CD14-positive monocyte (primary cell): ENCODE measurements at regions not wholly inside any gene's neighbourhood (a gene's known extent, or its start where the extent isn't known, plus 50 kb on each side); places are given as distances from the start of the nearest gene placed in this dataset.

ENCODE experiments used
- DNase-seq, 3 donors: peaks; one replicate each; pipeline ENCODE4 v3.0.0-alpha.2; 2011 to 2022
- H2AFZ ChIP-seq: 2 replicates; pipeline ENCODE4 v1.6.0; 2012; ENCODE audit warnings: mild to moderate bottlenecking, low read depth, low read length, inconsistent platforms; ENCODE audit not compliant: insufficient read depth, poor library complexity, severe bottlenecking
- H3K27ac ChIP-seq, 2 donors: 1 replicate in 1 of 2; 2 replicates in 1 of 2; pipeline ENCODE4 v1.5.1; 2012 to 2013; ENCODE audit warnings: low read length in 2 of 2, control low read depth in 1 of 2, inconsistent platforms in 1 of 2, low read depth in 1 of 2, mild to moderate bottlenecking in 1 of 2
- H3K27me3 ChIP-seq, 2 donors: one replicate each; pipeline versions ENCODE4 v1.6.0 to v1.6.1; 2011 to 2013; ENCODE audit warnings: low read length in 2 of 2; ENCODE audit not compliant: control insufficient read depth in 2 of 2, insufficient read depth in 2 of 2
- H3K36me3 ChIP-seq, 2 donors: replicated peaks in 1 of 2; 1 replicate in 1 of 2; 2 replicates in 1 of 2; pipeline versions ENCODE4 v1.5.1 to v1.6.1; 2012 to 2013; ENCODE audit warnings: low read length in 2 of 2, control low read depth in 1 of 2, inconsistent platforms in 1 of 2, mild to moderate bottlenecking in 1 of 2; ENCODE audit not compliant: insufficient read depth in 2 of 2, control insufficient read depth in 1 of 2
- H3K4me1 ChIP-seq, 2 donors: 1 replicate in 1 of 2; 2 replicates in 1 of 2; pipeline versions ENCODE4 v1.5.1 to v1.6.1; 2012 to 2013; ENCODE audit warnings: low read length in 2 of 2, control low read depth in 1 of 2, inconsistent platforms in 1 of 2, mild to moderate bottlenecking in 1 of 2, moderate library complexity in 1 of 2; ENCODE audit not compliant: insufficient read depth in 2 of 2, control insufficient read depth in 1 of 2
- H3K4me2 ChIP-seq: replicated peaks from 2 replicates; pipeline ENCODE3; 2012; ENCODE audit warnings: low read length, moderate library complexity, mild to moderate bottlenecking; ENCODE audit not compliant: poor library complexity, severe bottlenecking; ENCODE audit errors: extremely low read depth
- H3K4me3 ChIP-seq, 3 experiments: fragments of 200-600 bp in 1 of 3; sonication (generic) in 1 of 3; replicated peaks in 1 of 3; 1 replicate in 2 of 3; 2 replicates in 1 of 3; pipeline ENCODE4 v1.5.1; 2011 to 2013; ENCODE audit warnings: low read length in 3 of 3, mild to moderate bottlenecking in 3 of 3, control low read depth in 2 of 3, low read depth in 2 of 3, inconsistent platforms in 1 of 3, moderate library complexity in 1 of 3
- H3K79me2 ChIP-seq: 2 replicates; pipeline ENCODE4 v1.6.0; 2012; ENCODE audit warnings: mild to moderate bottlenecking, control low read depth, inconsistent platforms, low read length, moderate library complexity; ENCODE audit not compliant: insufficient read depth
- H3K9ac ChIP-seq: 2 replicates; pipeline ENCODE4 v1.6.0; 2017; ENCODE audit warnings: low read length, mild to moderate bottlenecking; ENCODE audit not compliant: insufficient read depth, poor library complexity, severe bottlenecking
- H3K9me3 ChIP-seq, 2 donors: replicated peaks in 1 of 2; 1 replicate in 1 of 2; 2 replicates in 1 of 2; pipeline versions ENCODE4 v1.5.1 to v1.6.1; 2012 to 2013; ENCODE audit warnings: low read length in 2 of 2, control low read depth in 1 of 2; ENCODE audit not compliant: control insufficient read depth in 1 of 2, insufficient read depth in 1 of 2
- H4K20me1 ChIP-seq: 2 replicates; pipeline ENCODE4 v1.6.0; 2012; ENCODE audit warnings: mild to moderate bottlenecking, low read length, control low read depth, moderate library complexity; ENCODE audit not compliant: insufficient read depth
- H3K27ac Mint-ChIP-seq, 7 donors: one replicate each; pipeline ENCODE4 v1.8.0; 2020; ENCODE audit warnings: mild to moderate bottlenecking in 7 of 7, mixed read lengths in 7 of 7, moderate library complexity in 6 of 7, inconsistent platforms in 2 of 7
- H3K27me3 Mint-ChIP-seq, 3 donors: one replicate each; pipeline ENCODE4 v1.8.0; 2021 to 2022; ENCODE audit warnings: low read depth in 3 of 3, mild to moderate bottlenecking in 3 of 3, mixed read lengths in 3 of 3, moderate library complexity in 3 of 3, inconsistent platforms in 1 of 3
- H3K36me3 Mint-ChIP-seq, 2 donors: one replicate each; pipeline ENCODE4 v1.8.0; 2020; ENCODE audit warnings: mixed read lengths in 2 of 2, inconsistent platforms in 1 of 2, mild to moderate bottlenecking in 1 of 2
- H3K4me1 Mint-ChIP-seq: one replicate; pipeline ENCODE4 v1.8.0; 2020; ENCODE audit warnings: mild to moderate bottlenecking, mixed read lengths
- H3K4me3 Mint-ChIP-seq, 2 donors: one replicate each; pipeline ENCODE4 v1.8.0; 2020; ENCODE audit warnings: mild to moderate bottlenecking in 2 of 2, mixed read lengths in 2 of 2, moderate library complexity in 1 of 2
- H3K9me3 Mint-ChIP-seq, 7 donors: one replicate each; pipeline ENCODE4 v1.8.0; 2020 to 2022; ENCODE audit warnings: mixed read lengths in 7 of 7, mild to moderate bottlenecking in 6 of 7, moderate library complexity in 6 of 7, inconsistent platforms in 2 of 7
- WGBS: methylation state at CpG from one replicate; pipeline ENCODE4 v1.1.5; 2013; ENCODE audit warnings: missing lambda C conversion rate; ENCODE audit not compliant: insufficient coverage; 5-methylcytosine and 5-hydroxymethylcytosine counted together
- intact Hi-C, 2 donors: fragments of 100-400 bp; cut with micrococcal nuclease; formaldehyde crosslinking; loops; one replicate each; pipeline versions ENCODE4 v1.15.0 to v1.15.1; 2023
- TF ChIP-seq, protein P1 (sequence below): fragments of 200-600 bp; IDR thresholded peaks from one replicate; pipeline ENCODE4 v1.8.0; 2022; ENCODE audit warnings: antibody characterized with exemption, mild to moderate bottlenecking

DNA sequence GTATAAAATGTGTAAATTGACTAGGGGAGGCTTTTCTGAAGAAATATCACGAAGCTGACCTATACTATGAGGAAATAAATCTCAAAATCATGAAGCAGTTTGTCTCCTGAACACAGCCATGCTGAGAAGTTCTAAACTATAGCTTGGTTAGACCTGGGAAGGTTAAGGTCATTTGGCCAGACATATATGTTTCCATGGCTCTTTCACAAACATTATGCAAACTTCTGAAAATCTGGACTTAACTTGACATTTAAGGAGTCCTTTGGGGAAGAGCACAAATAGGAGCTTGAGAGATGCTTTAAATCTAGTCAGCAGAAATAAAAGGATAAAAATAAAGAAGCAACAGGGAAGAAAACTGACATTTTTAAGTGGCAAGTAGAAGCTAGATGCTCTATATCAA is 115.9 kb upstream of the MEOX2 start:
- WGBS = no CpG with 5 or more reads among the region's 1 CpG

DNA sequence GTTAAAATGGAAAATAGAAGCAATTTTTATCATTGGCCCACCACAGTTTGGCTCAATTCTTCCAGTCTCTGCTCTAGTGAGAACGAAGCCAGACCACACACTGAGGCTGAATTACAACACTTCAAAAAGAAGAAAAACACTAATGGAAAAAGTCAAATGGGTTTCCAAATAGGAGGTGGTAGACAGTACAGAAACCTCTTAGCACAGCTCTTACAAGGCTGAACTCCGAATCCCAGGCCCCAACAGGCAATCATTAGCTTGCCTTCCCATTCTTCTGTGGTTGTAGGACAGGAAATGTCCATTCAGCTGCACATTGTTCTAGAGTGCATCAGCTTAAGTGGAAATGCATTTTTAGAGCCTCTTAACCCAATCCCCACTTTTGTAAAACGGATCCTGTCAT is 115.1 kb upstream of the MEOX2 start:
- Mint-ChIP-seq H3K27ac (no peak overlapping the region), H3K27me3 (no peaks in the 10 kb centered on the region)
- no peak overlapping the region for H3K4me2 ChIP-seq

More for the DNA sequence above, 115.9 kb upstream of the MEOX2 start:
- H3K27me3 Mint-ChIP-seq = no peaks in the 10 kb centered on the region
- Histone ChIP-seq H3K4me3 (no peak overlapping the region), H2AFZ (no peak overlapping the region), H3K4me1 (no peaks in the 10 kb centered on the region), H3K27ac (no peak overlapping the region), H3K4me2 (no peak overlapping the region), H3K9me3 (no peaks in the 10 kb centered on the region), H4K20me1 (no peaks in the 10 kb centered on the region), H3K27me3 (no peaks in the 10 kb centered on the region), H3K9ac (no peak overlapping the region), H3K79me2 (no peaks in the 10 kb centered on the region), H3K36me3 (no peaks in the 10 kb centered on the region)
- TF ChIP-seq, protein P1, sequence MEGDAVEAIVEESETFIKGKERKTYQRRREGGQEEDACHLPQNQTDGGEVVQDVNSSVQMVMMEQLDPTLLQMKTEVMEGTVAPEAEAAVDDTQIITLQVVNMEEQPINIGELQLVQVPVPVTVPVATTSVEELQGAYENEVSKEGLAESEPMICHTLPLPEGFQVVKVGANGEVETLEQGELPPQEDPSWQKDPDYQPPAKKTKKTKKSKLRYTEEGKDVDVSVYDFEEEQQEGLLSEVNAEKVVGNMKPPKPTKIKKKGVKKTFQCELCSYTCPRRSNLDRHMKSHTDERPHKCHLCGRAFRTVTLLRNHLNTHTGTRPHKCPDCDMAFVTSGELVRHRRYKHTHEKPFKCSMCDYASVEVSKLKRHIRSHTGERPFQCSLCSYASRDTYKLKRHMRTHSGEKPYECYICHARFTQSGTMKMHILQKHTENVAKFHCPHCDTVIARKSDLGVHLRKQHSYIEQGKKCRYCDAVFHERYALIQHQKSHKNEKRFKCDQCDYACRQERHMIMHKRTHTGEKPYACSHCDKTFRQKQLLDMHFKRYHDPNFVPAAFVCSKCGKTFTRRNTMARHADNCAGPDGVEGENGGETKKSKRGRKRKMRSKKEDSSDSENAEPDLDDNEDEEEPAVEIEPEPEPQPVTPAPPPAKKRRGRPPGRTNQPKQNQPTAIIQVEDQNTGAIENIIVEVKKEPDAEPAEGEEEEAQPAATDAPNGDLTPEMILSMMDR = no peak
- intact Hi-C loops = no loop called here
- H3K36me3 Mint-ChIP-seq = no peaks in the 10 kb centered on the region
- no peak overlapping the region for H3K27ac Mint-ChIP-seq
- H3K9me3 Mint-ChIP-seq = peaks cover 0 to 4% (median 0%) of the 10 kb centered on the region in 7 donors
- no peak for DNase-seq
- H3K4me1 Mint-ChIP-seq = no peaks in the 10 kb centered on the region
- H3K4me3 Mint-ChIP-seq = no peak overlapping the region

More for the DNA sequence above, 115.1 kb upstream of the MEOX2 start:
- Mint-ChIP-seq H3K4me1 (no peaks in the 10 kb centered on the region), H3K4me3 (no peak overlapping the region), H3K9me3 (peaks cover 0 to 7% (median 2%) of the 10 kb centered on the region in 7 donors), H3K36me3 (no peaks in the 10 kb centered on the region)
- no peak overlapping the region for H2AFZ ChIP-seq
- no peaks in the 10 kb centered on the region for H3K79me2 ChIP-seq
- H3K9me3 ChIP-seq = no peaks in the 10 kb centered on the region
- no peaks in the 10 kb centered on the region for H3K36me3 ChIP-seq
- H3K27me3 ChIP-seq = no peaks in the 10 kb centered on the region
- TF ChIP-seq, protein P1 = no peak
- H3K27ac ChIP-seq = no peak overlapping the region
- H3K4me1 ChIP-seq = no peaks in the 10 kb centered on the region
- intact Hi-C loops = no loop called here
- WGBS = no CpG with 5 or more reads among the region's 3 CpGs
- no peak overlapping the region for H3K9ac ChIP-seq
- H4K20me1 ChIP-seq = no peaks in the 10 kb centered on the region
- H3K4me3 ChIP-seq = no peak overlapping the region
- DNase-seq = no peak
